ENCODE measurements at regions not wholly inside any gene's neighbourhood (a gene's known extent, or its start where the extent isn't known, plus 50 kb on each side); places are given as distances from the start of the nearest gene placed in this dataset.

GRCh38 chr19:28417361-28417760 lies 795.6 kb downstream of the UQCRFS1 start:
- Histone ChIP-seq H3K9me3 (no peaks in the 10 kb centered on the region), H3K4me1 (no peaks in the 10 kb centered on the region), H3K4me3 (no peak overlapping the region), H3K36me3 (no peaks in the 10 kb centered on the region), H3K27ac (no peak overlapping the region), H3K27me3 (peaks cover 0 to 4% of the 10 kb centered on the region in 2 donors)
- no peak for TF ChIP-seq CTCF (IDR thresholded peaks at IDR 0.05)
- intact Hi-C loops (cut with DNase I), result no loop called here
- DNase-seq (no peak), ATAC-seq (no peak)

- intact Hi-C loops (cut with DNase I), result no loop called here
Measured at GRCh38 chr19:28416245-28416644, 796.7 kb downstream of the UQCRFS1 start.

GRCh38 chr19:28414748-28415147 lies 798.2 kb downstream of the UQCRFS1 start:
- Histone ChIP-seq H3K36me3 (no peaks in the 10 kb centered on the region), H3K27me3 (no peaks in the 10 kb centered on the region), H3K4me1 (no peaks in the 10 kb centered on the region), H3K9me3 (no peaks in the 10 kb centered on the region), H3K4me3 (no peak overlapping the region), H3K27ac (no peak overlapping the region)
- intact Hi-C loops (cut with DNase I), result no loop called here
- no peak for TF ChIP-seq CTCF (IDR thresholded peaks at IDR 0.05)
- no peak for DNase-seq
- ATAC-seq, result no peak

More at GRCh38 chr19:28416245-28416644, 796.7 kb downstream of the UQCRFS1 start:
- H3K27ac ChIP-seq, result no peak overlapping the region
- DNase-seq (no peak), ATAC-seq (no peak)
- no peaks in the 10 kb centered on the region for H3K4me1 ChIP-seq
- no peak for TF ChIP-seq CTCF (IDR thresholded peaks at IDR 0.05)
- H3K4me3 ChIP-seq, result no peak overlapping the region
- H3K27me3 ChIP-seq, result peaks cover 0 to 4% of the 10 kb centered on the region in 2 donors
- no peaks in the 10 kb centered on the region for H3K9me3 ChIP-seq
- no peaks in the 10 kb centered on the region for H3K36me3 ChIP-seq

GRCh38 chr19:28409859-28410258 lies 803.1 kb downstream of the UQCRFS1 start:
- Histone ChIP-seq H3K27me3 (peaks cover 0 to 10% of the 10 kb centered on the region in 2 donors), H3K4me3 (no peak overlapping the region), H3K36me3 (no peaks in the 10 kb centered on the region), H3K4me1 (peaks cover 0 to 6% of the 10 kb centered on the region in 2 donors), H3K27ac (no peak overlapping the region), H3K9me3 (no peaks in the 10 kb centered on the region)
- DNase-seq (no peak), ATAC-seq (no peak)
- intact Hi-C loops (cut with DNase I), result no loop called here
- TF ChIP-seq CTCF (IDR thresholded peaks at IDR 0.05), result no peak

- no peaks in the 10 kb centered on the region for H3K36me3 ChIP-seq
- H3K4me3 ChIP-seq, result no peak overlapping the region
- peaks cover 0 to 26% of the 10 kb centered on the region in 2 donors for H3K27me3 ChIP-seq
- DNase-seq (no peak), ATAC-seq (no peak)
- H3K9me3 ChIP-seq, result no peaks in the 10 kb centered on the region
- no peak overlapping the region for H3K27ac ChIP-seq
- intact Hi-C loops (cut with DNase I), result no loop called here
- no peak for TF ChIP-seq CTCF (IDR thresholded peaks at IDR 0.05)
- H3K4me1 ChIP-seq, result peaks cover 0 to 6% of the 10 kb centered on the region in 2 donors
Measured at GRCh38 chr19:28406966-28407365, 806.0 kb downstream of the UQCRFS1 start.

Measured in left lung (tissue), 4 donors.